Kidney (tissue), 13 donors: ENCODE measurements at regions not wholly inside any gene's neighbourhood (a gene's known extent, or its start where the extent isn't known, plus 50 kb on each side); places are given as distances from the start of the nearest gene placed in this dataset.

Source experiments
- DNase-seq, 5 donors: peaks; one replicate each; pipeline ENCODE4 v3.0.0-alpha.2; 2013 to 2020
- FAIRE-seq: peaks from 2 replicates; lab custom pipeline; 2012; peaks lifted over from hg19 to GRCh38; lab: Jason Lieb, UNC
- H3K27ac ChIP-seq, 2 donors: one replicate each; pipeline ENCODE4 v1.7.0; 2013; ENCODE audit warnings: low read depth in 2 of 2, low read length in 2 of 2, inconsistent platforms in 1 of 2
- H3K27me3 ChIP-seq: one replicate; pipeline ENCODE4 v1.7.1; 2013; ENCODE audit warnings: low read length, inconsistent platforms; ENCODE audit not compliant: control insufficient read depth, insufficient read depth
- H3K36me3 ChIP-seq, 3 donors: one replicate each; pipeline versions ENCODE4 v1.7.0 to v1.7.1; 2013; ENCODE audit warnings: low read length in 3 of 3, control low read depth in 1 of 3, inconsistent platforms in 1 of 3; ENCODE audit not compliant: insufficient read depth in 3 of 3, control insufficient read depth in 2 of 3
- H3K4me1 ChIP-seq, 3 donors: one replicate each; pipeline versions ENCODE4 v1.7.0 to v1.7.1; 2013; ENCODE audit warnings: low read length in 3 of 3, inconsistent platforms in 1 of 3, low read depth in 1 of 3; ENCODE audit not compliant: control insufficient read depth in 2 of 3, insufficient read depth in 2 of 3
- H3K4me3 ChIP-seq, 3 donors: one replicate each; pipeline versions ENCODE4 v1.7.0 to v1.8.1; 2013; ENCODE audit warnings: low read length in 3 of 3, control low read depth in 1 of 3, inconsistent platforms in 1 of 3
- H3K9ac ChIP-seq, 3 donors: one replicate each; pipeline versions ENCODE4 v1.7.0 to v1.7.1; 2013; ENCODE audit warnings: low read length in 3 of 3, control low read depth in 1 of 3, inconsistent platforms in 1 of 3
- H3K9me3 ChIP-seq, 3 donors: one replicate each; pipeline versions ENCODE4 v1.7.0 to v1.7.1; 2013; ENCODE audit warnings: low read length in 3 of 3, control low read depth in 1 of 3, inconsistent platforms in 1 of 3; ENCODE audit not compliant: control insufficient read depth in 2 of 3, insufficient read depth in 1 of 3
- CTCF ChIP-seq: IDR thresholded peaks from 3 replicates; pipeline ENCODE4 v1.5.1; 2012; ENCODE audit warnings: mild to moderate bottlenecking, moderate library complexity, borderline replicate concordance; ENCODE audit not compliant: insufficient read depth; ENCODE audit errors: extremely low read depth
- intact Hi-C: fragments of 100-400 bp; cut with DNase I; formaldehyde crosslinking; loops from one replicate; pipeline ENCODE4 v1.11.1; 2022
- donor health status: control.
- donor health status: control.
- donor health status: control.
- donor health status: control.
- donor health status: control.
- donor health status: DM: yes; HTN: yes; CAD: no.
- donor health status: Normal renal cell carcinoma (clear cell type).

GRCh38 chr17:73773702-73774101 is 129.5 kb upstream of the SDK2 start:
- Histone ChIP-seq H3K9ac (no peak overlapping the region), H3K27ac (no peak overlapping the region), H3K4me1 (peaks cover 0 to 6% (median 3%) of the 10 kb centered on the region in 3 donors), H3K4me3 (no peak overlapping the region), H3K9me3 (no peaks in the 10 kb centered on the region), H3K27me3 (no peaks in the 10 kb centered on the region), H3K36me3 (no peaks in the 10 kb centered on the region)
- intact Hi-C loops, result no loop called here
- FAIRE-seq (no peak), DNase-seq (no peak)
- TF ChIP-seq CTCF, result no peak

GRCh38 chr17:73774852-73775251 is 130.6 kb upstream of the SDK2 start:
- Histone ChIP-seq H3K4me1 (peaks cover 0 to 6% (median 3%) of the 10 kb centered on the region in 3 donors), H3K9ac (no peak overlapping the region), H3K9me3 (no peaks in the 10 kb centered on the region), H3K27me3 (no peaks in the 10 kb centered on the region), H3K4me3 (no peak overlapping the region), H3K36me3 (no peaks in the 10 kb centered on the region), H3K27ac (no peak overlapping the region)
- TF ChIP-seq CTCF, result no peak
- intact Hi-C loops, result no loop called here
- FAIRE-seq, result no peak
- DNase-seq, result no peak

GRCh38 chr17:73776351-73777130 is 132.3 kb upstream of the SDK2 start:
- no peaks in the 10 kb centered on the region for H3K36me3 ChIP-seq
- H3K4me3 ChIP-seq, result no peak overlapping the region
- H3K9me3 ChIP-seq, result no peaks in the 10 kb centered on the region
- no peak overlapping the region for H3K9ac ChIP-seq
- H3K27ac ChIP-seq, result no peak overlapping the region
- no peak for TF ChIP-seq CTCF
- no peaks in the 10 kb centered on the region for H3K27me3 ChIP-seq
- FAIRE-seq (no peak), DNase-seq (no peak)
- intact Hi-C loops, result no loop called here
- no peaks in the 10 kb centered on the region for H3K4me1 ChIP-seq

- H3K4me3 ChIP-seq, result no peak overlapping the region
- no peaks in the 10 kb centered on the region for H3K4me1 ChIP-seq
- FAIRE-seq (no peak), DNase-seq (peak in 1 of 5 donors; percentile 47)
- no peak overlapping the region for H3K9ac ChIP-seq
- H3K36me3 ChIP-seq, result no peaks in the 10 kb centered on the region
- intact Hi-C loops, result no loop called here
- TF ChIP-seq CTCF, result no peak
- no peaks in the 10 kb centered on the region for H3K9me3 ChIP-seq
- no peaks in the 10 kb centered on the region for H3K27me3 ChIP-seq
- H3K27ac ChIP-seq, result no peak overlapping the region
Measured at GRCh38 chr17:73777131-73777449, 132.8 kb upstream of the SDK2 start.
